ENCODE measurements at regions not wholly inside any gene's neighbourhood (a gene's known extent, or its start where the extent isn't known, plus 50 kb on each side); places are given as distances from the start of the nearest gene placed in this dataset.

- DNase-seq (ENCODE audit: low spot score) (no peak), ATAC-seq (no peak)
- Histone ChIP-seq H3K4me3 (no peak overlapping the region), H3K4me1 (ENCODE audit: insufficient read depth) (0 out of 2 replicates have a peak, but pooled peaks cover 6% of the 10 kb centered on the region), H3K27ac (ENCODE audit: low read depth) (no peak overlapping the region), H3K27me3 (ENCODE audit: insufficient read depth) (no peaks in the 10 kb centered on the region), H3K9me2 (ENCODE audit: insufficient read depth) (no peaks in the 10 kb centered on the region), H3K36me3 (ENCODE audit: insufficient read depth) (no peaks in the 10 kb centered on the region), H3F3A (replicated peaks; ENCODE audit: low read depth) (no peaks in the 10 kb centered on the region), H2AFZ (no peak overlapping the region), H3K79me2 (replicated peaks; ENCODE audit: insufficient read depth) (no peaks in the 10 kb centered on the region), H4K20me1 (replicated peaks; ENCODE audit: insufficient read depth) (no peaks in the 10 kb centered on the region), H3K4me2 (no peak overlapping the region)
- Mint-ChIP-seq H3K27me3 (ENCODE audit: insufficient read depth, low read depth, poor library complexity) (peaks cover 2% of the 10 kb centered on the region), H3K4me3 (no peak overlapping the region), H3K9me3 (no peaks in the 10 kb centered on the region), H3K4me1 (peaks cover 16% of the 10 kb centered on the region), H3K36me3 (ENCODE audit: low read depth) (no peaks in the 10 kb centered on the region), H3K27ac (no peak overlapping the region)
- no peak for TF ChIP-seq ZNF331 (CRISPR knock-in tag; IDR thresholded peaks at IDR 0.05; ENCODE audit: low read depth)
Measured at GRCh38 chr20:34189572-34190163, 51.6 kb upstream of the ASIP start.

DNA sequence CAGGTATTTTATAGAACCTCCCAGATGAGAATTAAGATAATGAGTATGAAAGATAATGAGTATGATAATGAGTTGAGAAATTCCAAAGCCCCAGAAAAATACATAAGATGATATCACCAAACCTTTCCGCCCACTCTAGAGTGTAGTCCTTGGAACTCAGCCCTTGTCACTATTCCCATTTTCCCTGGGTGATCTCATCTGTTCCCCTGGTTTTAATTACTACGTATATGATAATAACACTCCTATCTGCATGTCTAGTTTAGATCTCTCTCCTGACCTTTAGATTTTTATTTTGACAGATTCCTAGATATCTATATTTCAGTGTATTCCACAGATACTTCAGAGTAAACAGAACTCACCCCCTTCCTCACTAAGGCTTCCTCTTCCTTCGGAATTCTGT, 51.0 kb upstream of the ASIP start:
- H3K4me3 ChIP-seq, result no peak overlapping the region
- Mint-ChIP-seq H3K9me3 (no peaks in the 10 kb centered on the region), H3K36me3 (ENCODE audit: low read depth) (no peaks in the 10 kb centered on the region), H3K4me3 (no peak overlapping the region), H3K27me3 (ENCODE audit: insufficient read depth, low read depth, poor library complexity) (peaks cover 2% of the 10 kb centered on the region), H3K4me1 (peaks cover 22% of the 10 kb centered on the region), H3K27ac (no peak overlapping the region)
- no peak overlapping the region for H3K4me2 ChIP-seq
- no peaks in the 10 kb centered on the region for H3K9me2 ChIP-seq (ENCODE audit: insufficient read depth)
- no peaks in the 10 kb centered on the region for H3F3A ChIP-seq (replicated peaks; ENCODE audit: low read depth)
- DNase-seq (ENCODE audit: low spot score) (no peak), ATAC-seq (no peak)
- 0 out of 2 replicates have a peak, but pooled peaks cover 9% of the 10 kb centered on the region for H3K4me1 ChIP-seq (ENCODE audit: insufficient read depth)
- H3K36me3 ChIP-seq (ENCODE audit: insufficient read depth), result no peaks in the 10 kb centered on the region
- no peak overlapping the region for H3K27ac ChIP-seq (ENCODE audit: low read depth)
- no peaks in the 10 kb centered on the region for H4K20me1 ChIP-seq (replicated peaks; ENCODE audit: insufficient read depth)
- no peaks in the 10 kb centered on the region for H3K79me2 ChIP-seq (replicated peaks; ENCODE audit: insufficient read depth)
- no peaks in the 10 kb centered on the region for H3K27me3 ChIP-seq (ENCODE audit: insufficient read depth)
- no peak overlapping the region for H2AFZ ChIP-seq
- TF ChIP-seq STAT1 (IDR thresholded peaks at IDR 0.05; ENCODE audit: unreplicated experiment), result no peak
- no peak for TF ChIP-seq CTCF (conservative IDR thresholded peaks at IDR 0.05; ENCODE audit: low read depth in 2 of 2)
- TF ChIP-seq EZH2 (IDR thresholded peaks at IDR 0.05; ENCODE audit: low read depth, unreplicated experiment), result no peak
- TF ChIP-seq NANOG (IDR thresholded peaks at IDR 0.05; ENCODE audit: borderline replicate concordance), result no peak
- TF ChIP-seq JUNB (IDR thresholded peaks at IDR 0.05; ENCODE audit: unreplicated experiment), result no peak
- TF ChIP-seq, protein P1, sequence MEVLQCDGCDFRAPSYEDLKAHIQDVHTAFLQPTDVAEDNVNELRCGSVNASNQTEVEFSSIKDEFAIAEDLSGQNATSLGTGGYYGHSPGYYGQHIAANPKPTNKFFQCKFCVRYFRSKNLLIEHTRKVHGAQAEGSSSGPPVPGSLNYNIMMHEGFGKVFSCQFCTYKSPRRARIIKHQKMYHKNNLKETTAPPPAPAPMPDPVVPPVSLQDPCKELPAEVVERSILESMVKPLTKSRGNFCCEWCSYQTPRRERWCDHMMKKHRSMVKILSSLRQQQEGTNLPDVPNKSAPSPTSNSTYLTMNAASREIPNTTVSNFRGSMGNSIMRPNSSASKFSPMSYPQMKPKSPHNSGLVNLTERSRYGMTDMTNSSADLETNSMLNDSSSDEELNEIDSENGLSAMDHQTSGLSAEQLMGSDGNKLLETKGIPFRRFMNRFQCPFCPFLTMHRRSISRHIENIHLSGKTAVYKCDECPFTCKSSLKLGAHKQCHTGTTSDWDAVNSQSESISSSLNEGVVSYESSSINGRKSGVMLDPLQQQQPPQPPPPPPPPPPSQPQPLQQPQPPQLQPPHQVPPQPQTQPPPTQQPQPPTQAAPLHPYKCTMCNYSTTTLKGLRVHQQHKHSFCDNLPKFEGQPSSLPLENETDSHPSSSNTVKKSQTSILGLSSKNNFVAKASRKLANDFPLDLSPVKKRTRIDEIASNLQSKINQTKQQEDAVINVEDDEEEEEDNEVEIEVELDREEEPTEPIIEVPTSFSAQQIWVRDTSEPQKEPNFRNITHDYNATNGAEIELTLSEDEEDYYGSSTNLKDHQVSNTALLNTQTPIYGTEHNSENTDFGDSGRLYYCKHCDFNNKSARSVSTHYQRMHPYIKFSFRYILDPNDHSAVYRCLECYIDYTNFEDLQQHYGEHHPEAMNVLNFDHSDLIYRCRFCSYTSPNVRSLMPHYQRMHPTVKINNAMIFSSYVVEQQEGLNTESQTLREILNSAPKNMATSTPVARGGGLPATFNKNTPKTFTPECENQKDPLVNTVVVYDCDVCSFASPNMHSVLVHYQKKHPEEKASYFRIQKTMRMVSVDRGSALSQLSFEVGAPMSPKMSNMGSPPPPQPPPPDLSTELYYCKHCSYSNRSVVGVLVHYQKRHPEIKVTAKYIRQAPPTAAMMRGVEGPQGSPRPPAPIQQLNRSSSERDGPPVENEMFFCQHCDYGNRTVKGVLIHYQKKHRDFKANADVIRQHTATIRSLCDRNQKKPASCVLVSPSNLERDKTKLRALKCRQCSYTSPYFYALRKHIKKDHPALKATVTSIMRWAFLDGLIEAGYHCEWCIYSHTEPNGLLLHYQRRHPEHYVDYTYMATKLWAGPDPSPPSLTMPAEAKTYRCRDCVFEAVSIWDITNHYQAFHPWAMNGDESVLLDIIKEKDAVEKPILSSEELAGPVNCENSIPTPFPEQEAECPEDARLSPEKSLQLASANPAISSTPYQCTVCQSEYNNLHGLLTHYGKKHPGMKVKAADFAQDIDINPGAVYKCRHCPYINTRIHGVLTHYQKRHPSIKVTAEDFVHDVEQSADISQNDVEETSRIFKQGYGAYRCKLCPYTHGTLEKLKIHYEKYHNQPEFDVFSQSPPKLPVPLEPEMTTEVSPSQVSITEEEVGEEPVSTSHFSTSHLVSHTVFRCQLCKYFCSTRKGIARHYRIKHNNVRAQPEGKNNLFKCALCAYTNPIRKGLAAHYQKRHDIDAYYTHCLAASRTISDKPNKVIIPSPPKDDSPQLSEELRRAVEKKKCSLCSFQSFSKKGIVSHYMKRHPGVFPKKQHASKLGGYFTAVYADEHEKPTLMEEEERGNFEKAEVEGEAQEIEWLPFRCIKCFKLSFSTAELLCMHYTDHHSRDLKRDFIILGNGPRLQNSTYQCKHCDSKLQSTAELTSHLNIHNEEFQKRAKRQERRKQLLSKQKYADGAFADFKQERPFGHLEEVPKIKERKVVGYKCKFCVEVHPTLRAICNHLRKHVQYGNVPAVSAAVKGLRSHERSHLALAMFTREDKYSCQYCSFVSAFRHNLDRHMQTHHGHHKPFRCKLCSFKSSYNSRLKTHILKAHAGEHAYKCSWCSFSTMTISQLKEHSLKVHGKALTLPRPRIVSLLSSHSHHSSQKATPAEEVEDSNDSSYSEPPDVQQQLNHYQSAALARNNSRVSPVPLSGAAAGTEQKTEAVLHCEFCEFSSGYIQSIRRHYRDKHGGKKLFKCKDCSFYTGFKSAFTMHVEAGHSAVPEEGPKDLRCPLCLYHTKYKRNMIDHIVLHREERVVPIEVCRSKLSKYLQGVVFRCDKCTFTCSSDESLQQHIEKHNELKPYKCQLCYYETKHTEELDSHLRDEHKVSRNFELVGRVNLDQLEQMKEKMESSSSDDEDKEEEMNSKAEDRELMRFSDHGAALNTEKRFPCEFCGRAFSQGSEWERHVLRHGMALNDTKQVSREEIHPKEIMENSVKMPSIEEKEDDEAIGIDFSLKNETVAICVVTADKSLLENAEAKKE (CRISPR knock-in tag; IDR thresholded peaks at IDR 0.05), result no peak
- no peak for TF ChIP-seq ETS1 (IDR thresholded peaks at IDR 0.05)
- TF ChIP-seq EZH2phosphoT487 (IDR thresholded peaks at IDR 0.05; ENCODE audit: unreplicated experiment), result no peak
- no peak for TF ChIP-seq POLR2AphosphoS5 (IDR thresholded peaks at IDR 0.05; ENCODE audit: low read depth)
- TF ChIP-seq ZNF114 (CRISPR knock-in tag; IDR thresholded peaks at IDR 0.05), result no peak
- TF ChIP-seq CREB1 (CRISPR knock-in tag; IDR thresholded peaks at IDR 0.05; ENCODE audit: low read depth), result no peak
